HepG2 (cell line): ENCODE measurements at regions not wholly inside any gene's neighbourhood (a gene's known extent, or its start where the extent isn't known, plus 50 kb on each side); places are given as distances from the start of the nearest gene placed in this dataset.

ENCODE experiments used
- ATAC-seq: fragments of 200-7000 bp; cut with Tn5 transposase; 3 replicates; pipeline ENCODE4 v1.9.1; 2020; ENCODE audit warnings: mild to moderate bottlenecking, moderate library complexity
- BruUV-seq: library from RNA; stranded (reverse); fragments of 400-500 nt; replicated peaks from 2 replicates; lab custom pipeline; 2021; lab: Mats Ljungman, UMichigan
- CTCF ChIA-PET: fragments of 300-600 bp; formaldehyde crosslinking; extraction: SDS; loops from one replicate; lab custom pipeline; 2021; ENCODE audit warnings: low total read pairs, inconsistent platforms, low intra/inter-chr PET ratio; lab: Yijun Ruan, JAX
- POLR2A ChIA-PET: fragments of 350-600 bp; sonication (Branson Sonifier 250); formaldehyde crosslinking; loops from one replicate; lab custom pipeline; 2020; ENCODE audit warnings: antibody characterized with exemption, inconsistent platforms; lab: Yijun Ruan, JAX
- DNase-seq: peaks from one replicate; pipeline ENCODE4 v3.0.0-alpha.2; 2015; ENCODE audit warnings: low spot score
- FAIRE-seq: peaks from 3 replicates; lab custom pipeline; 2011; peaks lifted over from hg19 to GRCh38; lab: Jason Lieb, UNC
- H2AFZ ChIP-seq: one replicate; pipeline ENCODE4 v1.6.1; 2011; ENCODE audit warnings: low read length, inconsistent platforms
- H3K27ac ChIP-seq: fragments of 300-600 bp; 3 replicates; pipeline ENCODE4 v1.8.0; 2011; ENCODE audit warnings: mixed run types, mild to moderate bottlenecking, mixed read lengths, low read length, inconsistent platforms; ENCODE audit not compliant: insufficient read depth; ENCODE audit errors: extremely low read length
- H3K27me3 ChIP-seq, 2 experiments: fragments of 200-600 bp in 1 of 2; 2 replicates in 1 of 2; 3 replicates in 1 of 2; pipeline versions ENCODE4 v1.6.0 to v1.8.0; 2011; ENCODE audit warnings: low read length in 2 of 2, mild to moderate bottlenecking in 2 of 2, moderate library complexity in 2 of 2, inconsistent platforms in 1 of 2; ENCODE audit not compliant: insufficient read depth in 2 of 2, control insufficient read depth in 1 of 2
- H3K36me3 ChIP-seq, 2 experiments: fragments of 200-600 bp in 1 of 2; replicated peaks in 1 of 2; 2 replicates in 1 of 2; 3 replicates in 1 of 2; pipeline versions ENCODE4 v1.5.1 to v1.8.0; 2011; ENCODE audit warnings: low read length in 2 of 2, inconsistent platforms in 1 of 2; ENCODE audit not compliant: insufficient read depth in 2 of 2, control insufficient read depth in 1 of 2
- H3K4me1 ChIP-seq: 2 replicates; pipeline ENCODE4 v1.5.1; 2012; ENCODE audit warnings: low read length, inconsistent platforms; ENCODE audit not compliant: insufficient read depth
- H3K4me2 ChIP-seq: 2 replicates; pipeline ENCODE4 v1.6.0; 2011; ENCODE audit warnings: low read depth, low read length, inconsistent platforms
- H3K4me3 ChIP-seq, 3 experiments: fragments of 200-600 bp in 1 of 3; sonication (generic), shearing (Covaris generic) in 1 of 3; replicated peaks in 1 of 3; 2 replicates each; pipeline ENCODE4 v1.5.1; 2011 to 2016; ENCODE audit warnings: low read length in 3 of 3, inconsistent platforms in 2 of 3, low read depth in 2 of 3, mild to moderate bottlenecking in 2 of 3, control low read depth in 1 of 3, mixed read lengths in 1 of 3; ENCODE audit not compliant: insufficient read depth in 1 of 3
- H3K79me2 ChIP-seq: one replicate; pipeline ENCODE4 v1.6.1; 2011; ENCODE audit warnings: low read length, inconsistent platforms; ENCODE audit not compliant: insufficient read depth
- H3K9ac ChIP-seq: 2 replicates; pipeline ENCODE4 v1.6.0; 2011; ENCODE audit warnings: mild to moderate bottlenecking, low read depth, low read length, inconsistent platforms; ENCODE audit not compliant: insufficient read depth
- H3K9me3 ChIP-seq: 2 replicates; pipeline ENCODE4 v1.5.1; 2012; ENCODE audit warnings: mild to moderate bottlenecking, low read length
- H4K20me1 ChIP-seq: 2 replicates; pipeline ENCODE4 v1.6.0; 2011; ENCODE audit warnings: inconsistent platforms, mild to moderate bottlenecking, low read length, moderate library complexity; ENCODE audit not compliant: insufficient read depth
- ARID4A ChIP-seq: sonication (generic); formaldehyde crosslinking; IDR thresholded peaks from 2 replicates; pipeline ENCODE4 v1.5.0; 2020; ENCODE audit warnings: mild to moderate bottlenecking, missing genetic modification reagents, borderline replicate concordance
- ARNT ChIP-seq: fragments of 450-650 bp; IDR thresholded peaks from 2 replicates; pipeline ENCODE4 v1.6.1; 2017
- DBP ChIP-seq: sonication (generic); formaldehyde crosslinking; IDR thresholded peaks from 2 replicates; pipeline ENCODE4 v1.4.0; 2020; ENCODE audit warnings: missing genetic modification reagents; ENCODE audit errors: not compliant biosample characterization
- MAFG ChIP-seq: sonication (generic); formaldehyde crosslinking; IDR thresholded peaks from 2 replicates; pipeline ENCODE4 v1.5.1; 2020; ENCODE audit warnings: mild to moderate bottlenecking, missing genetic modification reagents
- RELA ChIP-seq: sonication (generic); formaldehyde crosslinking; IDR thresholded peaks from 2 replicates; pipeline ENCODE4 v1.4.0; 2020; ENCODE audit warnings: missing genetic modification reagents
- ZBTB42 ChIP-seq: sonication (generic); formaldehyde crosslinking; IDR thresholded peaks from 2 replicates; pipeline ENCODE4 v1.5.0; 2020; ENCODE audit warnings: mild to moderate bottlenecking, missing genetic modification reagents
- ZNF446 ChIP-seq: sonication (generic); formaldehyde crosslinking; IDR thresholded peaks from 2 replicates; pipeline ENCODE4 v1.5.0; 2020; ENCODE audit warnings: mild to moderate bottlenecking, missing genetic modification reagents
- ZNF501 ChIP-seq: sonication (generic); formaldehyde crosslinking; IDR thresholded peaks from 2 replicates; pipeline ENCODE4 v1.5.1; 2020; ENCODE audit warnings: mild to moderate bottlenecking, moderate library complexity, missing genetic modification reagents
- ZNF713 ChIP-seq: sonication (generic); formaldehyde crosslinking; IDR thresholded peaks from 2 replicates; pipeline ENCODE4 v1.4.0; 2020; ENCODE audit warnings: mild to moderate bottlenecking, missing genetic modification reagents
- ZNF850 ChIP-seq: sonication (generic); formaldehyde crosslinking; conservative IDR thresholded peaks from 2 replicates; pipeline ENCODE4 v1.9.0; 2021; ENCODE audit warnings: mild to moderate bottlenecking, missing genetic modification reagents
- WGBS: methylation state at CpG from one replicate; pipeline ENCODE4 v1.1.6; 2017; ENCODE audit warnings: low lambda C conversion rate; 5-methylcytosine and 5-hydroxymethylcytosine counted together
- in situ Hi-C: cut with HindIII; loops from 2 replicates; pipeline ENCODE4 v1.10.0; 2017; ENCODE audit warnings: low pct_unique_long_range_greater_than_20kb; ENCODE audit not compliant: extremely low pct_ligation_motif_present
- intact Hi-C: fragments of 100-400 bp; cut with micrococcal nuclease; formaldehyde crosslinking; loops from one replicate; pipeline ENCODE4 v1.10.0; 2022; ENCODE audit not compliant: unreplicated experiment

DNA sequence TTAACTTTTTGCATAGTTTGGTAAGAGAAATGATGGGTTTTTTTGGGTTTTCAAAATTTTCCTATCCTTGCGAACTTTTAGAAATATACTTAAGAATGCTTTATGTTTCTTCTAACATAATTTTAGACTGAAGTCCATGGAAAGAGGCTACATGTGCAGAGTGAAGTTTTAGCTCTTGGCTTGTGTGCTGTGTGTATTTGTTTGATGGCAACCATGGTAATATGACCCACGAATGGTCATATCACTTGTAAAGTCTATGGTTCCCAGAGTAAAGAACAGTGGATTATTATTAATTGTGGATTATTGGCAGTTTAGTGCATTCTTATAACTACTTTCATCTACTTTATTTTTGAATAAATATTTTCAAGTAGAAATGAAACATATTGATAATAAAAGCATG is 124.0 kb upstream of the GOLGA6L4 start:
- no peaks in the 10 kb centered on the region for H4K20me1 ChIP-seq
- FAIRE-seq (no peak), ATAC-seq (no peak), DNase-seq (no peak)
- H3K36me3 ChIP-seq = no peaks in the 10 kb centered on the region
- CTCF ChIA-PET = no interaction called here
- H3K4me1 ChIP-seq = no peaks in the 10 kb centered on the region
- H3K9me3 ChIP-seq = no peaks in the 10 kb centered on the region
- H3K27me3 ChIP-seq = no peaks in the 10 kb centered on the region
- H3K4me2 ChIP-seq = no peak overlapping the region
- no peaks in the 10 kb centered on the region for H3K79me2 ChIP-seq
- no peak overlapping the region for H3K9ac ChIP-seq
- TF ChIP-seq MAFG (CRISPR knock-in tag) (no peak), ARID4A (no peak), ZNF501 (CRISPR knock-in tag) (no peak), ZNF850 (CRISPR knock-in tag) (no peak), ZNF713 (CRISPR knock-in tag) (no peak), ZBTB42 (CRISPR knock-in tag) (no peak), DBP (CRISPR knock-in tag) (no peak), ZNF446 (no peak), ARNT (no peak), RELA (CRISPR knock-in tag) (no peak)
- no peak overlapping the region for H3K27ac ChIP-seq
- H2AFZ ChIP-seq = no peak overlapping the region
- BruUV-seq = no TSS peak
- WGBS = 0% methylated on average over 2 of the region's 2 CpGs
- H3K4me3 ChIP-seq = no peak overlapping the region
- in situ Hi-C loops = no loop called here
- POLR2A ChIA-PET = no interaction called here
- intact Hi-C loops = no loop called here
